OCI-LY7 (cell line): ENCODE measurements at regions not wholly inside any gene's neighbourhood (a gene's known extent, or its start where the extent isn't known, plus 50 kb on each side); places are given as distances from the start of the nearest gene placed in this dataset.

Source experiments
- BruUV-seq: library from RNA; stranded (reverse); fragments of 400-500 nt; replicated peaks from 2 replicates; lab custom pipeline; 2021; lab: Mats Ljungman, UMichigan
- CTCF ChIA-PET: fragments of 300-600 bp; sonication (Branson Sonifier 250); formaldehyde crosslinking; loops from one replicate; lab custom pipeline; 2022; ENCODE audit warnings: antibody characterized with exemption; ENCODE audit not compliant: unreplicated experiment; lab: Charles Lee
- POLR2A ChIA-PET: fragments of 300-600 bp; sonication (Branson Sonifier 250); formaldehyde crosslinking; loops from one replicate; lab custom pipeline; 2022; ENCODE audit warnings: antibody characterized with exemption; lab: Charles Lee
- DNase-seq: peaks from one replicate; pipeline ENCODE4 v3.0.0-alpha.2; 2015; ENCODE audit warnings: low spot score
- H2AFZ ChIP-seq: fragments of 200-600 bp; sonication (generic), shearing (Covaris generic); 2 replicates; pipeline ENCODE4 v1.6.1; 2014; ENCODE audit warnings: mild to moderate bottlenecking, antibody characterized with exemption, low read length, moderate library complexity
- H3K27ac ChIP-seq: fragments of 200-600 bp; sonication (generic); 2 replicates; pipeline ENCODE4 v1.5.1; 2014; ENCODE audit warnings: mixed run types, low read depth, mild to moderate bottlenecking, moderate library complexity, low read length, inconsistent platforms; ENCODE audit not compliant: poor library complexity, severe bottlenecking
- H3K36me3 ChIP-seq: fragments of 200-600 bp; sonication (generic); 2 replicates; pipeline ENCODE4 v1.6.1; 2014; ENCODE audit warnings: mild to moderate bottlenecking, antibody characterized with exemption, low read length, moderate library complexity, mixed read lengths; ENCODE audit not compliant: insufficient read depth
- H3K4me1 ChIP-seq: fragments of 200-600 bp; sonication (generic); 2 replicates; pipeline ENCODE4 v1.5.1; 2014; ENCODE audit warnings: mild to moderate bottlenecking, low read length; ENCODE audit not compliant: insufficient read depth, poor library complexity, severe bottlenecking
- H3K4me2 ChIP-seq: fragments of 200-600 bp; sonication (generic); 2 replicates; pipeline ENCODE4 v1.6.1; 2014; ENCODE audit warnings: mild to moderate bottlenecking, low read length
- H3K4me3 ChIP-seq: fragments of 200-600 bp; sonication (generic); 2 replicates; pipeline ENCODE4 v1.5.1; 2014; ENCODE audit warnings: mild to moderate bottlenecking, low read depth, low read length; ENCODE audit not compliant: poor library complexity, severe bottlenecking
- H3K79me2 ChIP-seq: fragments of 200-600 bp; sonication (generic); 2 replicates; pipeline ENCODE4 v1.6.1; 2016; ENCODE audit warnings: low read depth, mild to moderate bottlenecking, low read length, moderate library complexity, mixed read lengths; ENCODE audit not compliant: insufficient read depth
- H3K9me2 ChIP-seq: fragments of 200-600 bp; sonication (generic); 2 replicates; pipeline ENCODE4 v1.6.1; 2016; ENCODE audit warnings: mild to moderate bottlenecking, low read length, mixed read lengths; ENCODE audit not compliant: insufficient read depth
- H3K9me3 ChIP-seq: fragments of 200-600 bp; sonication (generic); 2 replicates; pipeline ENCODE4 v1.6.1; 2014; ENCODE audit warnings: mild to moderate bottlenecking, mixed run types, low read length, mixed read lengths
- H4K20me1 ChIP-seq: fragments of 200-600 bp; sonication (generic); 2 replicates; pipeline ENCODE4 v1.6.1; 2014; ENCODE audit warnings: mild to moderate bottlenecking, antibody characterized with exemption, low read length, moderate library complexity, mixed read lengths; ENCODE audit not compliant: insufficient read depth
- EZH2phosphoT487 ChIP-seq: fragments of 200-600 bp; sonication (generic); IDR thresholded peaks from 2 replicates; pipeline ENCODE4 v1.6.1; 2018; ENCODE audit warnings: low read depth, borderline replicate concordance, mild to moderate bottlenecking, mixed run types, antibody characterized with exemption, low read length, moderate library complexity, mixed read lengths
- intact Hi-C: fragments of 100-400 bp; cut with micrococcal nuclease; formaldehyde crosslinking; loops from one replicate; pipeline ENCODE4 v1.10.0; 2022; ENCODE audit not compliant: unreplicated experiment
- TF ChIP-seq, protein P1 (sequence below): fragments of 200-600 bp; sonication (generic); conservative IDR thresholded peaks from 2 replicates; pipeline ENCODE4 v1.5.1; 2014; ENCODE audit warnings: mild to moderate bottlenecking, antibody characterized with exemption, low read length, moderate library complexity, mixed read lengths

DNA sequence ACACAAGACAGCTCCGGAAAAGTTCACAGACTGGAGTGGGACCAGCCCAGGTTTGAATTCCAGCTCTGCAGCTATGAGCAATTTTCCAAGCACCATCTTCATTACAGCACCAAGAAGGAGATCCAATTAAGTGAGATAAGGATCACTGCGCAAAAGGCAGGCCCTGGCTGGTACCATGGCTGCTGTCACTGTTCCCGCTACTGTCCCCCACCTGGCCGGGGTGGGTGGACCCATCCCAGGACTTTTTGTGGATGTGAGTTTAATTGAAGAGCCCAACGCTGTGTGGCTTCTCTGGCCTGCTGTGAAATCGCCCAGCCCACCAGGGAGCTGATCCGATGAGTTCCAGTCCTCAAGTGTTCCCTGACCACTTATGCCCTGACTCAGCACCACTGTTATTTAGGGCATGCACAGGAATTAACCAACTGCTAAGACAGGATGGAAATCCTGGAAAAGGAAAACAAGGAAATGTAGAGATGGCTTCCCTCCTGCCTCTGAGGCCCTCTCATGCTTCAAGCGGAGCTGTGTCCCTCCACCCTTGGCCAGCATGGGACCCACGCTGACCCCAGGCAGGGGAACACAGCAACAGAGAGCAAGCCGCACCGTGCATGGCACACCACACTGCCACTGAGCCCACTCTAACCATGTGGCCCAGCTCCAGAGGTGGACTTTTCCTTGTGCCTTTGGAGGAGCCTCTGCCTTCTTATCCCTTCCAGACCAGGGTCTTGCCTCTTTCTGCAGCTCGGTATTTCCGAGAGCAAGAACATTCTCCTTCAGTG is 150.0 kb upstream of the CST7 start:
- H3K27ac ChIP-seq, result no peak overlapping the region
- no TSS peak for BruUV-seq
- ChIA-PET POLR2A (no interaction called here), CTCF (no interaction called here)
- no peak overlapping the region for H3K4me3 ChIP-seq
- intact Hi-C loops, result no loop called here
- no peaks in the 10 kb centered on the region for H3K9me2 ChIP-seq
- H3K79me2 ChIP-seq, result no peaks in the 10 kb centered on the region
- no peaks in the 10 kb centered on the region for H4K20me1 ChIP-seq
- H3K9me3 ChIP-seq, result no peaks in the 10 kb centered on the region
- H3K4me2 ChIP-seq, result no peak overlapping the region
- H2AFZ ChIP-seq, result no peak overlapping the region
- no peak for DNase-seq
- no peak for TF ChIP-seq EZH2phosphoT487
- TF ChIP-seq, protein P1, sequence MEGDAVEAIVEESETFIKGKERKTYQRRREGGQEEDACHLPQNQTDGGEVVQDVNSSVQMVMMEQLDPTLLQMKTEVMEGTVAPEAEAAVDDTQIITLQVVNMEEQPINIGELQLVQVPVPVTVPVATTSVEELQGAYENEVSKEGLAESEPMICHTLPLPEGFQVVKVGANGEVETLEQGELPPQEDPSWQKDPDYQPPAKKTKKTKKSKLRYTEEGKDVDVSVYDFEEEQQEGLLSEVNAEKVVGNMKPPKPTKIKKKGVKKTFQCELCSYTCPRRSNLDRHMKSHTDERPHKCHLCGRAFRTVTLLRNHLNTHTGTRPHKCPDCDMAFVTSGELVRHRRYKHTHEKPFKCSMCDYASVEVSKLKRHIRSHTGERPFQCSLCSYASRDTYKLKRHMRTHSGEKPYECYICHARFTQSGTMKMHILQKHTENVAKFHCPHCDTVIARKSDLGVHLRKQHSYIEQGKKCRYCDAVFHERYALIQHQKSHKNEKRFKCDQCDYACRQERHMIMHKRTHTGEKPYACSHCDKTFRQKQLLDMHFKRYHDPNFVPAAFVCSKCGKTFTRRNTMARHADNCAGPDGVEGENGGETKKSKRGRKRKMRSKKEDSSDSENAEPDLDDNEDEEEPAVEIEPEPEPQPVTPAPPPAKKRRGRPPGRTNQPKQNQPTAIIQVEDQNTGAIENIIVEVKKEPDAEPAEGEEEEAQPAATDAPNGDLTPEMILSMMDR, result no peak
- H3K4me1 ChIP-seq, result no peaks in the 10 kb centered on the region
- no peaks in the 10 kb centered on the region for H3K36me3 ChIP-seq

DNA sequence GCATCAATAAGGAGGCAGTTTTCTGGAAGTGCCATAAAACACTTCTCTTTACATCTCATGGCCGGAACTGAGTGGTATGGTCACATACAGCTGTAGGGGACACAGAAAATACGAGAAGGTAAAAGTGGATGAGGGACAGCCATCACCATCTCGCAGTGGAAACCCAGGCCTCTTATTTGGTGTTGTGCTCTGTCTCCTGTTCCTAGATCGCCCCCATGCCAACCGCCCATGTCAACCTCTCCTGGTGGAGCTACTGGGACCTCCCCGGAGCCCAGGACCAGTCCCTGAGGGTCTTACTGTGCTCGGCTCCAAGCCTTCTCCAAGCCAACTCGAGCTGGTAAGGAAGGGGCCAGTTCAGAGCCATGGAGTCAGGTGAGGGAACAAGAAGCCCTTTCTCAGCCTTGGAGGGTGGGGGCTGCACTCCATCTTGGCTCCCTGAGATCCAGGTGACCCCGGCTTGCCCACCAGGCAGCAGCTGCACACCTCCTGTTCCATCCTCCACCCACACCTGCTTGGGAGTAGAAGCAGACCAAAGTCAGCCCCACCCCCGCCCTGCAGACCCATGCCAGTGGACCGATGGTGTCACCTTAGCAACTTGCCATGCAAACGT is 149.0 kb upstream of the CST7 start:
- intact Hi-C loops, result no loop called here
- no peaks in the 10 kb centered on the region for H3K9me3 ChIP-seq

More for the DNA sequence above, 149.0 kb upstream of the CST7 start:
- H3K4me2 ChIP-seq, result no peak overlapping the region
- POLR2A ChIA-PET, result no interaction called here
- no peaks in the 10 kb centered on the region for H4K20me1 ChIP-seq
- CTCF ChIA-PET, result no interaction called here
- no peaks in the 10 kb centered on the region for H3K4me1 ChIP-seq
- H3K79me2 ChIP-seq, result no peaks in the 10 kb centered on the region
- no peaks in the 10 kb centered on the region for H3K9me2 ChIP-seq
- no TSS peak for BruUV-seq
- H3K27ac ChIP-seq, result no peak overlapping the region
- H3K36me3 ChIP-seq, result no peaks in the 10 kb centered on the region
- no peak overlapping the region for H3K4me3 ChIP-seq
- no peak for DNase-seq
- TF ChIP-seq EZH2phosphoT487, result no peak
- TF ChIP-seq, protein P1, result no peak
- H2AFZ ChIP-seq, result no peak overlapping the region
